IMR-90 (cell line): ENCODE measurements at regions not wholly inside any gene's neighbourhood (a gene's known extent, or its start where the extent isn't known, plus 50 kb on each side); places are given as distances from the start of the nearest gene placed in this dataset.

Experiments used
- ATAC-seq: fragments of 200-7000 bp; cut with Tn5 transposase; 2 replicates; pipeline ENCODE4 v1.9.1; 2020; ENCODE audit warnings: low read depth, mild to moderate bottlenecking, moderate library complexity
- BruUV-seq: library from RNA; stranded (reverse); fragments of 400-500 nt; replicated peaks from 2 replicates; lab custom pipeline; 2021; lab: Mats Ljungman, UMichigan
- CTCF ChIA-PET: fragments of 300-600 bp; formaldehyde crosslinking; extraction: SDS; loops from one replicate; lab custom pipeline; 2021; ENCODE audit warnings: antibody characterized with exemption; lab: Yijun Ruan, JAX
- POLR2A ChIA-PET: fragments of 300-600 bp; sonication (Branson Sonifier 250); formaldehyde crosslinking; loops from one replicate; lab custom pipeline; 2022; ENCODE audit warnings: antibody characterized with exemption; ENCODE audit not compliant: unreplicated experiment; lab: Charles Lee
- DNase-seq: peaks from one replicate; pipeline ENCODE4 v3.0.0; 2013
- H2AFZ ChIP-seq: replicated peaks from 2 replicates; pipeline ENCODE3; 2013; ENCODE audit warnings: low read length, mild to moderate bottlenecking; ENCODE audit not compliant: poor library complexity
- H2AK5ac ChIP-seq: 2 replicates; pipeline ENCODE4 v1.6.1; 2013; ENCODE audit warnings: low read depth, low read length, inconsistent platforms
- H2AK9ac ChIP-seq: replicated peaks from 2 replicates; pipeline ENCODE3; 2013; ENCODE audit warnings: mild to moderate bottlenecking, low read depth, low read length, moderate library complexity; ENCODE audit not compliant: poor library complexity
- H2BK120ac ChIP-seq: 2 replicates; pipeline ENCODE4 v1.6.1; 2013; ENCODE audit warnings: low read depth, low read length, inconsistent platforms
- H2BK15ac ChIP-seq: 3 replicates; pipeline ENCODE4 v1.6.1; 2013; ENCODE audit warnings: low read depth, low read length, inconsistent platforms
- H2BK20ac ChIP-seq: 2 replicates; pipeline ENCODE4 v1.6.1; 2013; ENCODE audit warnings: low read depth, mild to moderate bottlenecking, inconsistent platforms, low read length, moderate library complexity
- H2BK5ac ChIP-seq: 2 replicates; pipeline ENCODE4 v1.6.1; 2013; ENCODE audit warnings: mild to moderate bottlenecking, low read depth, low read length, inconsistent platforms; ENCODE audit not compliant: poor library complexity, severe bottlenecking
- H3K14ac ChIP-seq: replicated peaks from 2 replicates; pipeline ENCODE4 v1.6.1; 2013; ENCODE audit warnings: low read depth, low read length, inconsistent platforms
- H3K18ac ChIP-seq: 2 replicates; pipeline ENCODE4 v1.6.1; 2013; ENCODE audit warnings: low read depth, low read length, control low read depth
- H3K23ac ChIP-seq: 2 replicates; pipeline ENCODE4 v1.6.1; 2013; ENCODE audit warnings: low read depth, low read length, inconsistent platforms
- H3K27ac ChIP-seq: 2 replicates; pipeline ENCODE4 v1.5.1; 2013; ENCODE audit warnings: mild to moderate bottlenecking, control low read depth, low read length; ENCODE audit not compliant: insufficient read depth
- H3K27me3 ChIP-seq: 2 replicates; pipeline ENCODE4 v1.6.1; 2013; ENCODE audit warnings: low read length; ENCODE audit not compliant: control insufficient read depth, insufficient read depth
- H3K36me3 ChIP-seq: 2 replicates; pipeline ENCODE4 v1.6.1; 2013; ENCODE audit warnings: low read length, mixed read lengths; ENCODE audit not compliant: control insufficient read depth, insufficient read depth
- H3K4ac ChIP-seq: 2 replicates; pipeline ENCODE4 v1.6.1; 2013; ENCODE audit warnings: low read depth, low read length, inconsistent platforms
- H3K4me1 ChIP-seq: 2 replicates; pipeline ENCODE4 v1.6.1; 2013; ENCODE audit warnings: low read length, mixed read lengths; ENCODE audit not compliant: control insufficient read depth, insufficient read depth
- H3K4me2 ChIP-seq: 2 replicates; pipeline ENCODE4 v1.6.1; 2013; ENCODE audit warnings: low read depth, mild to moderate bottlenecking, control low read depth, low read length, moderate library complexity
- H3K4me3 ChIP-seq: 2 replicates; pipeline ENCODE4 v1.5.1; 2013; ENCODE audit warnings: low read depth, mild to moderate bottlenecking, control low read depth, low read length, moderate library complexity; ENCODE audit not compliant: insufficient read depth
- H3K56ac ChIP-seq: 2 replicates; pipeline ENCODE4 v1.6.1; 2013; ENCODE audit warnings: low read length, inconsistent platforms; ENCODE audit not compliant: insufficient read depth; ENCODE audit errors: extremely low read depth
- H3K79me1 ChIP-seq, 2 experiments: 2 replicates each; pipeline ENCODE4 v1.6.1; 2013; ENCODE audit warnings: low read length in 2 of 2, inconsistent platforms in 1 of 2, low read depth in 1 of 2
- H3K9ac ChIP-seq: 2 replicates; pipeline ENCODE4 v1.6.1; 2013; ENCODE audit warnings: low read depth, low read length, control low read depth
- H3K9me1 ChIP-seq: 2 replicates; pipeline ENCODE4 v1.6.1; 2013; ENCODE audit warnings: low read length, inconsistent platforms; ENCODE audit not compliant: insufficient read depth
- H3K9me3 ChIP-seq: 2 replicates; pipeline ENCODE4 v1.6.1; 2013; ENCODE audit warnings: low read length; ENCODE audit not compliant: control insufficient read depth, insufficient read depth
- H4K20me1 ChIP-seq: 2 replicates; pipeline ENCODE4 v1.6.1; 2013; ENCODE audit warnings: low read length, inconsistent platforms; ENCODE audit not compliant: insufficient read depth
- H4K5ac ChIP-seq: 2 replicates; pipeline ENCODE4 v1.6.1; 2013; ENCODE audit warnings: mild to moderate bottlenecking, low read depth, low read length, control low read depth
- H4K8ac ChIP-seq, 2 experiments: 2 replicates each; pipeline ENCODE4 v1.6.1; 2013; ENCODE audit warnings: low read depth in 2 of 2, low read length in 2 of 2, control low read depth in 1 of 2, inconsistent platforms in 1 of 2
- H4K91ac ChIP-seq: 2 replicates; pipeline ENCODE4 v1.6.1; 2013; ENCODE audit warnings: low read depth, low read length, inconsistent platforms; ENCODE audit not compliant: insufficient read depth
- CEBPB ChIP-seq: IDR thresholded peaks from 2 replicates; pipeline ENCODE4 v1.6.1; 2012; ENCODE audit warnings: low read depth, low read length, improper control_type of control experiment
- WGBS, 2 experiments: methylation state at CpG; one replicate each; pipeline versions ENCODE4 v1.1.5 to v1.1.7; 2013; ENCODE audit warnings: missing lambda C conversion rate in 2 of 2; ENCODE audit not compliant: insufficient read length in 1 of 2; ENCODE audit errors: extremely low coverage in 2 of 2; 5-methylcytosine and 5-hydroxymethylcytosine counted together
- dilution Hi-C: fragments of 300-500 bp; cut with HindIII; formaldehyde crosslinking; loops from one replicate; pipeline ENCODE4 v1.14.3; 2018; ENCODE audit warnings: low sequenced_read_pairs; ENCODE audit not compliant: unreplicated experiment
- in situ Hi-C: fragments of 300-500 bp; cut with MboI; formaldehyde crosslinking; loops from 3 replicates; pipeline ENCODE4 v1.14.3; 2019; ENCODE audit warnings: low sequenced_read_pairs, inconsistent platforms, mixed read lengths
- intact Hi-C: fragments of 100-400 bp; cut with micrococcal nuclease; formaldehyde crosslinking; loops from 2 replicates; pipeline ENCODE4 v1.10.0; 2022
- TF ChIP-seq, protein P1 (sequence below): conservative IDR thresholded peaks from 2 replicates; pipeline ENCODE4 v1.5.1; 2012; ENCODE audit warnings: mild to moderate bottlenecking, low read depth, low read length, improper control_type of control experiment

DNA sequence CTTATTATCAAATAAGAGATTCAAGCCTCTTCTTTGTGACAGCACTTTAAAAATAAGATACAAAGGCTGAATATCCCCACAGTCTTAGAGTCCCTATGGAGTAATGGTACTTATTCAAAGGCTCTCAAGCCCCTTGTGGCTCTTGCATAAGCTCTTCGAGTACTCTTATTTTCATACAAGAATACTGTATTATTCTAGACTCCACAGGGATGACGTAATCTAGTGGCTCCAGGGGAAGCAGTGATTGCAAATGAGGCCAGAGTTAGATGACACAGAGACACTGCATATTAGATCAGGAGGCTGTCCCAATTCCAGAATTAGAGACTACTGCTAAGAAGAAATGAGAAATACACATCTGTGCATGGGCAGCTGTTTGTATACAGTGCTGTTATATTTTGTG, 1195.9 kb upstream of the MAP3K7 start:
- Histone ChIP-seq H3K4me2 (no peak overlapping the region), H2BK15ac (no peak overlapping the region), H3K36me3 (no peaks in the 10 kb centered on the region), H2BK120ac (no peak overlapping the region), H3K27me3 (no peaks in the 10 kb centered on the region), H3K79me1 (no peaks in the 10 kb centered on the region), H4K20me1 (no peaks in the 10 kb centered on the region), H3K9me3 (no peaks in the 10 kb centered on the region), H2BK5ac (no peak overlapping the region), H3K18ac (no peak overlapping the region), H3K4me1 (no peaks in the 10 kb centered on the region), H3K4ac (no peak overlapping the region), H2AK9ac (no peak overlapping the region), H2AK5ac (no peak overlapping the region), H3K56ac (no peak overlapping the region), H3K4me3 (no peak overlapping the region), H3K9ac (no peak overlapping the region), H3K23ac (no peak overlapping the region), H2BK20ac (no peak overlapping the region), H4K8ac (no peak overlapping the region), H4K91ac (no peak overlapping the region), H3K27ac (no peak overlapping the region), H3K14ac (no peak overlapping the region), H3K9me1 (no peaks in the 10 kb centered on the region), H4K5ac (no peak overlapping the region), H2AFZ (no peak overlapping the region)
- WGBS, 2 experiments: no CpG with 5 or more reads among the region's 2 CpGs
- ATAC-seq (no peak), DNase-seq (no peak)
- dilution Hi-C loops: no loop called here
- BruUV-seq: no TSS peak
- TF ChIP-seq CEBPB: peak; percentile 30; the same call in 1 of the 2 replicates
- TF ChIP-seq, protein P1, sequence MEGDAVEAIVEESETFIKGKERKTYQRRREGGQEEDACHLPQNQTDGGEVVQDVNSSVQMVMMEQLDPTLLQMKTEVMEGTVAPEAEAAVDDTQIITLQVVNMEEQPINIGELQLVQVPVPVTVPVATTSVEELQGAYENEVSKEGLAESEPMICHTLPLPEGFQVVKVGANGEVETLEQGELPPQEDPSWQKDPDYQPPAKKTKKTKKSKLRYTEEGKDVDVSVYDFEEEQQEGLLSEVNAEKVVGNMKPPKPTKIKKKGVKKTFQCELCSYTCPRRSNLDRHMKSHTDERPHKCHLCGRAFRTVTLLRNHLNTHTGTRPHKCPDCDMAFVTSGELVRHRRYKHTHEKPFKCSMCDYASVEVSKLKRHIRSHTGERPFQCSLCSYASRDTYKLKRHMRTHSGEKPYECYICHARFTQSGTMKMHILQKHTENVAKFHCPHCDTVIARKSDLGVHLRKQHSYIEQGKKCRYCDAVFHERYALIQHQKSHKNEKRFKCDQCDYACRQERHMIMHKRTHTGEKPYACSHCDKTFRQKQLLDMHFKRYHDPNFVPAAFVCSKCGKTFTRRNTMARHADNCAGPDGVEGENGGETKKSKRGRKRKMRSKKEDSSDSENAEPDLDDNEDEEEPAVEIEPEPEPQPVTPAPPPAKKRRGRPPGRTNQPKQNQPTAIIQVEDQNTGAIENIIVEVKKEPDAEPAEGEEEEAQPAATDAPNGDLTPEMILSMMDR: no peak
- intact Hi-C loops: no loop called here
- CTCF ChIA-PET: no interaction called here
- POLR2A ChIA-PET: no interaction called here
- in situ Hi-C loops: no loop called here
